NCI-H1092 treated with DMSO at 0.1 percent for 48 hours (cell line): ENCODE measurements at regions not wholly inside any gene's neighbourhood (a gene's known extent, or its start where the extent isn't known, plus 50 kb on each side); places are given as distances from the start of the nearest gene placed in this dataset.
"Not testable (repeated sequence)": the region's sequence is repeated elsewhere in the genome, so short reads cannot be mapped to it uniquely, and the experiment has no call there.

Experiments
- DNase-seq: peaks from one replicate; lab custom pipeline; 2025; lab: John Stamatoyannopoulos, UW

GRCh38 chr6:112464901-112465665 is 118.0 kb downstream of the RFPL4B start:
- no peak for DNase-seq

GRCh38 chr6:112466373-112467151 is 119.4 kb downstream of the RFPL4B start:
- DNase-seq, result no peak

- DNase-seq, result no peak
Measured at GRCh38 chr6:112468359-112468758, 121.2 kb downstream of the RFPL4B start.

GRCh38 chr6:112469306-112469705 is 122.2 kb downstream of the RFPL4B start:
- no peak for DNase-seq

- no peak for DNase-seq
Measured at GRCh38 chr6:112470376-112470775, 123.2 kb downstream of the RFPL4B start.

- DNase-seq, result no peak
Measured at GRCh38 chr6:112470950-112471349, 123.8 kb downstream of the RFPL4B start.

- DNase-seq, result no peak
Measured at GRCh38 chr6:112475083-112475482, 128.0 kb downstream of the RFPL4B start.

GRCh38 chr6:112477125-112477524 is 130.0 kb downstream of the RFPL4B start:
- no peak for DNase-seq

- DNase-seq, result no peak
Measured at GRCh38 chr6:112478036-112478435, 130.9 kb downstream of the RFPL4B start.

GRCh38 chr6:112479975-112480374 is 132.8 kb downstream of the RFPL4B start:
- not testable (repeated sequence) for DNase-seq

- DNase-seq, result no peak
Measured at GRCh38 chr6:112480553-112480952, 133.4 kb downstream of the RFPL4B start.

GRCh38 chr6:112481211-112481610 is 134.1 kb downstream of the RFPL4B start:
- DNase-seq, result no peak

GRCh38 chr6:112482373-112482772 is 135.2 kb downstream of the RFPL4B start:
- no peak for DNase-seq

GRCh38 chr6:112485120-112485826 is 138.1 kb downstream of the RFPL4B start:
- no peak for DNase-seq

- DNase-seq, result no peak
Measured at GRCh38 chr6:112485827-112486212, 138.7 kb downstream of the RFPL4B start.

GRCh38 chr6:112486454-112486853 is 139.3 kb downstream of the RFPL4B start:
- DNase-seq, result no peak

- DNase-seq, result no peak
Measured at GRCh38 chr6:112488238-112488637, 141.1 kb downstream of the RFPL4B start.

GRCh38 chr6:112501705-112502104 is 154.6 kb downstream of the RFPL4B start:
- peak; percentile 85 for DNase-seq

GRCh38 chr6:112502351-112503090 is 155.4 kb downstream of the RFPL4B start:
- DNase-seq, result peak; percentile 12

- no peak for DNase-seq
Measured at GRCh38 chr6:112503091-112503596, 156.0 kb downstream of the RFPL4B start.

GRCh38 chr6:112504621-112505020 is 157.5 kb downstream of the RFPL4B start:
- no peak for DNase-seq

- DNase-seq, result no peak
Measured at GRCh38 chr6:112511441-112511840, 164.3 kb downstream of the RFPL4B start.
